ENCODE measurements at regions not wholly inside any gene's neighbourhood (a gene's known extent, or its start where the extent isn't known, plus 50 kb on each side); places are given as distances from the start of the nearest gene placed in this dataset.

GRCh38 chr12:118582863-118583262 is 206.5 kb downstream of the SUDS3 start:
- TF ChIP-seq, protein P1, sequence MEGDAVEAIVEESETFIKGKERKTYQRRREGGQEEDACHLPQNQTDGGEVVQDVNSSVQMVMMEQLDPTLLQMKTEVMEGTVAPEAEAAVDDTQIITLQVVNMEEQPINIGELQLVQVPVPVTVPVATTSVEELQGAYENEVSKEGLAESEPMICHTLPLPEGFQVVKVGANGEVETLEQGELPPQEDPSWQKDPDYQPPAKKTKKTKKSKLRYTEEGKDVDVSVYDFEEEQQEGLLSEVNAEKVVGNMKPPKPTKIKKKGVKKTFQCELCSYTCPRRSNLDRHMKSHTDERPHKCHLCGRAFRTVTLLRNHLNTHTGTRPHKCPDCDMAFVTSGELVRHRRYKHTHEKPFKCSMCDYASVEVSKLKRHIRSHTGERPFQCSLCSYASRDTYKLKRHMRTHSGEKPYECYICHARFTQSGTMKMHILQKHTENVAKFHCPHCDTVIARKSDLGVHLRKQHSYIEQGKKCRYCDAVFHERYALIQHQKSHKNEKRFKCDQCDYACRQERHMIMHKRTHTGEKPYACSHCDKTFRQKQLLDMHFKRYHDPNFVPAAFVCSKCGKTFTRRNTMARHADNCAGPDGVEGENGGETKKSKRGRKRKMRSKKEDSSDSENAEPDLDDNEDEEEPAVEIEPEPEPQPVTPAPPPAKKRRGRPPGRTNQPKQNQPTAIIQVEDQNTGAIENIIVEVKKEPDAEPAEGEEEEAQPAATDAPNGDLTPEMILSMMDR (IDR thresholded peaks at IDR 0.05 in 2 of 3, conservative IDR thresholded peaks at IDR 0.05 in 1 of 3; ENCODE audit: insufficient read depth in 2 of 3, low read depth in 1 of 3, low read length in 3 of 3), result no peak
- TF ChIP-seq ZNF280A (IDR thresholded peaks at IDR 0.05; ENCODE audit: low read depth, partially characterized antibody) (no peak), SIN3A (IDR thresholded peaks at IDR 0.05; ENCODE audit: borderline replicate concordance in 2 of 2, control insufficient read depth in 1 of 2, low read depth in 2 of 2, low read length in 2 of 2) (no peak), EP300 (IDR thresholded peaks at IDR 0.05; ENCODE audit: low read length) (no peak), TRIM24 (IDR thresholded peaks at IDR 0.05) (no peak), SNRNP70 (optimal IDR thresholded peaks at IDR 0.05; ENCODE audit: low read depth, low read length) (no peak), CUX1 (CRISPR knock-in tag; IDR thresholded peaks at IDR 0.05) (no peak), USF2 (CRISPR knock-in tag; IDR thresholded peaks at IDR 0.05) (no peak), HDAC2 (IDR thresholded peaks at IDR 0.05) (no peak), MYC (IDR thresholded peaks at IDR 0.05; ENCODE audit: low read depth, low read length) (no peak), MYC (CRISPR knock-in tag; IDR thresholded peaks at IDR 0.05; ENCODE audit: borderline replicate concordance, low read depth) (no peak)
